ENCODE measurements at regions not wholly inside any gene's neighbourhood (a gene's known extent, or its start where the extent isn't known, plus 50 kb on each side); places are given as distances from the start of the nearest gene placed in this dataset.

- CTCF ChIA-PET = no interaction called here
- no peak for DNase-seq
- no peaks in the 10 kb centered on the region for H3K36me3 Mint-ChIP-seq
Observed at GRCh38 chr2:217291259-217291658, 431.4 kb upstream of the TNP1 start.

GRCh38 chr2:217290467-217290866 lies 430.6 kb upstream of the TNP1 start:
- no peaks in the 10 kb centered on the region for H3K9me3 Mint-ChIP-seq
- CTCF ChIA-PET = no interaction called here
- no peaks in the 10 kb centered on the region for H3K4me1 Mint-ChIP-seq
- H3K27me3 Mint-ChIP-seq = no peaks in the 10 kb centered on the region
- no peak for DNase-seq
- no peaks in the 10 kb centered on the region for H3K36me3 Mint-ChIP-seq
- no peak overlapping the region for H3K4me3 Mint-ChIP-seq
- H3K27ac Mint-ChIP-seq = no peak overlapping the region

More at GRCh38 chr2:217291259-217291658, 431.4 kb upstream of the TNP1 start:
- Mint-ChIP-seq H3K27ac (no peak overlapping the region), H3K9me3 (no peaks in the 10 kb centered on the region), H3K27me3 (no peaks in the 10 kb centered on the region), H3K4me1 (no peaks in the 10 kb centered on the region), H3K4me3 (no peak overlapping the region)

- H3K9me3 Mint-ChIP-seq = no peaks in the 10 kb centered on the region
- CTCF ChIA-PET = no interaction called here
- H3K4me1 Mint-ChIP-seq = no peaks in the 10 kb centered on the region
- no peaks in the 10 kb centered on the region for H3K27me3 Mint-ChIP-seq
- H3K27ac Mint-ChIP-seq = no peak overlapping the region
- H3K4me3 Mint-ChIP-seq = no peak overlapping the region
- DNase-seq = no peak
- H3K36me3 Mint-ChIP-seq = no peaks in the 10 kb centered on the region
Observed at GRCh38 chr2:217289907-217290280, 430.0 kb upstream of the TNP1 start.

- Mint-ChIP-seq H3K27ac (no peak overlapping the region), H3K4me3 (no peak overlapping the region), H3K9me3 (no peaks in the 10 kb centered on the region), H3K27me3 (no peaks in the 10 kb centered on the region), H3K36me3 (no peaks in the 10 kb centered on the region), H3K4me1 (no peaks in the 10 kb centered on the region)
- CTCF ChIA-PET = no interaction called here
- DNase-seq = no peak
Observed at GRCh38 chr2:217289177-217289906, 429.5 kb upstream of the TNP1 start.

GRCh38 chr2:217288472-217289063 lies 428.7 kb upstream of the TNP1 start:
- DNase-seq = no peak
- no peak overlapping the region for H3K27ac Mint-ChIP-seq
- no peaks in the 10 kb centered on the region for H3K9me3 Mint-ChIP-seq
- H3K27me3 Mint-ChIP-seq = no peaks in the 10 kb centered on the region
- no peaks in the 10 kb centered on the region for H3K36me3 Mint-ChIP-seq
- H3K4me1 Mint-ChIP-seq = no peaks in the 10 kb centered on the region
- CTCF ChIA-PET = no interaction called here
- no peak overlapping the region for H3K4me3 Mint-ChIP-seq

- Mint-ChIP-seq H3K27ac (no peak overlapping the region), H3K4me3 (no peak overlapping the region), H3K36me3 (no peaks in the 10 kb centered on the region), H3K27me3 (no peaks in the 10 kb centered on the region), H3K9me3 (no peaks in the 10 kb centered on the region), H3K4me1 (no peaks in the 10 kb centered on the region)
- no peak for DNase-seq
- CTCF ChIA-PET = no interaction called here
Observed at GRCh38 chr2:217286833-217287232, 427.0 kb upstream of the TNP1 start.

- no peak overlapping the region for H3K27ac Mint-ChIP-seq
- H3K4me3 Mint-ChIP-seq = no peak overlapping the region
- H3K9me3 Mint-ChIP-seq = no peaks in the 10 kb centered on the region
- no peaks in the 10 kb centered on the region for H3K36me3 Mint-ChIP-seq
- H3K27me3 Mint-ChIP-seq = no peaks in the 10 kb centered on the region
- no peaks in the 10 kb centered on the region for H3K4me1 Mint-ChIP-seq
- CTCF ChIA-PET = no interaction called here
- no peak for DNase-seq
Observed at GRCh38 chr2:217285926-217286325, 426.1 kb upstream of the TNP1 start.

- H3K4me3 Mint-ChIP-seq = no peak overlapping the region
- no peaks in the 10 kb centered on the region for H3K27me3 Mint-ChIP-seq
- H3K36me3 Mint-ChIP-seq = no peaks in the 10 kb centered on the region
- H3K4me1 Mint-ChIP-seq = no peaks in the 10 kb centered on the region
- no peaks in the 10 kb centered on the region for H3K9me3 Mint-ChIP-seq
- H3K27ac Mint-ChIP-seq = no peak overlapping the region
- CTCF ChIA-PET = no interaction called here
- DNase-seq = no peak
Observed at GRCh38 chr2:217283460-217283859, 423.6 kb upstream of the TNP1 start.

GRCh38 chr2:217282531-217282930 lies 422.7 kb upstream of the TNP1 start:
- Mint-ChIP-seq H3K9me3 (no peaks in the 10 kb centered on the region), H3K27ac (no peak overlapping the region), H3K4me3 (no peak overlapping the region), H3K27me3 (peaks cover 4% of the 10 kb centered on the region), H3K4me1 (no peaks in the 10 kb centered on the region), H3K36me3 (no peaks in the 10 kb centered on the region)
- CTCF ChIA-PET = no interaction called here
- no peak for DNase-seq

- Mint-ChIP-seq H3K9me3 (no peaks in the 10 kb centered on the region), H3K4me1 (no peaks in the 10 kb centered on the region), H3K27ac (no peak overlapping the region), H3K36me3 (no peaks in the 10 kb centered on the region), H3K4me3 (no peak overlapping the region), H3K27me3 (peaks cover 5% of the 10 kb centered on the region)
- CTCF ChIA-PET = no interaction called here
- DNase-seq = no peak
Observed at GRCh38 chr2:217279556-217279955, 419.7 kb upstream of the TNP1 start.

- no peaks in the 10 kb centered on the region for H3K36me3 Mint-ChIP-seq
- H3K27ac Mint-ChIP-seq = no peak overlapping the region
- CTCF ChIA-PET = no interaction called here
- H3K4me1 Mint-ChIP-seq = no peaks in the 10 kb centered on the region
- DNase-seq = no peak
- H3K27me3 Mint-ChIP-seq = peaks cover 5% of the 10 kb centered on the region
- no peak overlapping the region for H3K4me3 Mint-ChIP-seq
- H3K9me3 Mint-ChIP-seq = no peaks in the 10 kb centered on the region
Observed at GRCh38 chr2:217279140-217279539, 419.3 kb upstream of the TNP1 start.

GRCh38 chr2:217277646-217278398 lies 418.0 kb upstream of the TNP1 start:
- no peak for DNase-seq
- no peak overlapping the region for H3K4me3 Mint-ChIP-seq
- no peak overlapping the region for H3K27ac Mint-ChIP-seq
- H3K4me1 Mint-ChIP-seq = no peaks in the 10 kb centered on the region
- CTCF ChIA-PET = no interaction called here
- no peaks in the 10 kb centered on the region for H3K9me3 Mint-ChIP-seq
- H3K36me3 Mint-ChIP-seq = no peaks in the 10 kb centered on the region
- H3K27me3 Mint-ChIP-seq = peaks cover 11% of the 10 kb centered on the region

GRCh38 chr2:217276433-217276832 lies 416.6 kb upstream of the TNP1 start:
- Mint-ChIP-seq H3K4me1 (no peaks in the 10 kb centered on the region), H3K36me3 (no peaks in the 10 kb centered on the region), H3K27ac (no peak overlapping the region), H3K27me3 (peaks cover 15% of the 10 kb centered on the region), H3K9me3 (no peaks in the 10 kb centered on the region), H3K4me3 (no peak overlapping the region)
- CTCF ChIA-PET = no interaction called here
- DNase-seq = no peak

GRCh38 chr2:217275091-217275490 lies 415.2 kb upstream of the TNP1 start:
- CTCF ChIA-PET = no interaction called here
- peaks cover 21% of the 10 kb centered on the region for H3K27me3 Mint-ChIP-seq
- DNase-seq = no peak
- H3K9me3 Mint-ChIP-seq = no peaks in the 10 kb centered on the region
- H3K27ac Mint-ChIP-seq = no peak overlapping the region
- H3K36me3 Mint-ChIP-seq = no peaks in the 10 kb centered on the region
- H3K4me1 Mint-ChIP-seq = no peaks in the 10 kb centered on the region
- H3K4me3 Mint-ChIP-seq = no peak overlapping the region

- Mint-ChIP-seq H3K27ac (no peak overlapping the region), H3K4me3 (no peak overlapping the region), H3K27me3 (peaks cover 22% of the 10 kb centered on the region), H3K9me3 (no peaks in the 10 kb centered on the region), H3K4me1 (no peaks in the 10 kb centered on the region), H3K36me3 (no peaks in the 10 kb centered on the region)
- CTCF ChIA-PET = no interaction called here
- DNase-seq = no peak
Observed at GRCh38 chr2:217274578-217274977, 414.7 kb upstream of the TNP1 start.

Measured in activated naive CD4-positive, alpha-beta T cell treated with anti-CD3 and anti-CD28 coated beads, Interleukin-2, amount 10 ng/mL, durations not matched to agents 7 days and 5 days (primary cell).